ENCODE measurements at regions not wholly inside any gene's neighbourhood (a gene's known extent, or its start where the extent isn't known, plus 50 kb on each side); places are given as distances from the start of the nearest gene placed in this dataset.

- TF ChIP-seq CTCF (tag by site-specific recombination; IDR thresholded peaks at IDR 0.05) (no peak), ZNF155 (tag by site-specific recombination; IDR thresholded peaks at IDR 0.05) (no peak), ZNF621 (tag by site-specific recombination; IDR thresholded peaks at IDR 0.05) (no peak), ZNF112 (tag by site-specific recombination; IDR thresholded peaks at IDR 0.05) (no peak), ZNF354C (tag by site-specific recombination; IDR thresholded peaks at IDR 0.05; ENCODE audit: borderline replicate concordance, low read depth) (no peak), ZNF311 (tag by site-specific recombination; IDR thresholded peaks at IDR 0.05; ENCODE audit: borderline replicate concordance) (no peak), ZBTB10 (tag by site-specific recombination; IDR thresholded peaks at IDR 0.05) (no peak), ZNF221 (tag by site-specific recombination; IDR thresholded peaks at IDR 0.05; ENCODE audit: borderline replicate concordance) (no peak), ZNF416 (tag by site-specific recombination; IDR thresholded peaks at IDR 0.05) (no peak), GFI1B (tag by site-specific recombination; IDR thresholded peaks at IDR 0.05) (no peak), ZNF585B (tag by site-specific recombination; IDR thresholded peaks at IDR 0.05) (no peak), GLI4 (tag by site-specific recombination; IDR thresholded peaks at IDR 0.05) (no peak), ZNF514 (tag by site-specific recombination; IDR thresholded peaks at IDR 0.05) (no peak)
Measured at GRCh38 chr15:79543097-79543496, 111.0 kb downstream of the MINAR1 start (continued).

- CTCF ChIA-PET: no interaction called here
- TF ChIP-seq ZFP3 (tag by site-specific recombination; IDR thresholded peaks at IDR 0.05; ENCODE audit: low read depth) (no peak), PRDM1 (tag by site-specific recombination; IDR thresholded peaks at IDR 0.05) (no peak), ZNF157 (tag by site-specific recombination; IDR thresholded peaks at IDR 0.05) (no peak), ZNF133 (tag by site-specific recombination; IDR thresholded peaks at IDR 0.05) (no peak), ZNF148 (tag by site-specific recombination; IDR thresholded peaks at IDR 0.05; ENCODE audit: borderline replicate concordance) (no peak), ZNF202 (tag by site-specific recombination; IDR thresholded peaks at IDR 0.05; ENCODE audit: borderline replicate concordance) (no peak), ZNF18 (tag by site-specific recombination; IDR thresholded peaks at IDR 0.05) (no peak), ZNF114 (tag by site-specific recombination; IDR thresholded peaks at IDR 0.05) (no peak), ZNF501 (tag by site-specific recombination; IDR thresholded peaks at IDR 0.05) (no peak), SP7 (tag by site-specific recombination; IDR thresholded peaks at IDR 0.05) (no peak), ZSCAN18 (tag by site-specific recombination; IDR thresholded peaks at IDR 0.05) (no peak), ZNF585B (tag by site-specific recombination; IDR thresholded peaks at IDR 0.05) (no peak), ZNF561 (tag by site-specific recombination; IDR thresholded peaks at IDR 0.05; ENCODE audit: borderline replicate concordance) (no peak), ZNF155 (tag by site-specific recombination; IDR thresholded peaks at IDR 0.05) (no peak), ZNF404 (tag by site-specific recombination; IDR thresholded peaks at IDR 0.05) (no peak), PATZ1 (tag by site-specific recombination; IDR thresholded peaks at IDR 0.05) (no peak)
Measured at GRCh38 chr15:79549196-79549595, 117.1 kb downstream of the MINAR1 start.

More at GRCh38 chr15:79549196-79549595, 117.1 kb downstream of the MINAR1 start:
- POLR2A ChIA-PET: no interaction called here
- Histone ChIP-seq H3K36me3 (ENCODE audit: control insufficient read depth in 2 of 2, insufficient read depth in 1 of 2, low read length in 2 of 2) (no peaks in the 10 kb centered on the region), H3K4me1 (ENCODE audit: control insufficient read depth, insufficient read depth, low read length) (no peaks in the 10 kb centered on the region), H3K9me3 (ENCODE audit: control insufficient read depth, insufficient read depth, low read depth, low read length) (no peaks in the 10 kb centered on the region), H3K4me3 (ENCODE audit: low read depth, low read length) (no peak overlapping the region), H3K27ac (ENCODE audit: extremely low read depth, low read depth, low read length) (no peak overlapping the region)
